ENCODE measurements at regions not wholly inside any gene's neighbourhood (a gene's known extent, or its start where the extent isn't known, plus 50 kb on each side); places are given as distances from the start of the nearest gene placed in this dataset.

GRCh38 chr2:183456177-183456576, 331.9 kb downstream of the NUP35 start:
- Histone ChIP-seq H3K9me1 (replicated peaks; ENCODE audit: control insufficient read depth, extremely low read depth, insufficient read depth, low read length) (no peaks in the 10 kb centered on the region), H3K9me3 (replicated peaks; ENCODE audit: control insufficient read depth, insufficient read depth, low read length) (no peaks in the 10 kb centered on the region), H3K36me3 (ENCODE audit: control insufficient read depth in 2 of 2, extremely low read depth in 1 of 2, insufficient read depth in 2 of 2, low read length in 2 of 2) (no peaks in the 10 kb centered on the region), H3K27me3 (ENCODE audit: control insufficient read depth in 2 of 2, insufficient read depth in 2 of 2, low read length in 2 of 2) (no peaks in the 10 kb centered on the region), H4K20me1 (replicated peaks; ENCODE audit: control insufficient read depth, extremely low read depth, insufficient read depth, low read length) (no peaks in the 10 kb centered on the region), H3K4me3 (replicated peaks in 1 of 3; ENCODE audit: insufficient read depth in 1 of 3, low read depth in 1 of 3, low read length in 3 of 3) (no peak overlapping the region), H3K27ac (ENCODE audit: insufficient read depth, low read depth, low read length) (no peak overlapping the region), H3K79me2 (ENCODE audit: control insufficient read depth, insufficient read depth, low read length) (no peaks in the 10 kb centered on the region), H3K4me2 (ENCODE audit: insufficient read depth, low read length) (no peak overlapping the region), H3K4me1 (ENCODE audit: control insufficient read depth, extremely low read depth, insufficient read depth, low read length) (no peaks in the 10 kb centered on the region), H2AFZ (ENCODE audit: low read depth, low read length) (no peak overlapping the region), H3K9ac (replicated peaks; ENCODE audit: extremely low read depth, insufficient read depth, low read length) (no peak overlapping the region)
- ChIA-PET CTCF (interaction anchor here (1.1 kb wide), 1 partner anchor 207 kb away, joined by 3 read pairs; no protein-coding TSS in a partner anchor), POLR2A (no interaction called here)
- no peak for TF ChIP-seq CTCF (IDR thresholded peaks at IDR 0.05; ENCODE audit: extremely low read depth in 1 of 2, insufficient read depth in 1 of 2, low read depth in 1 of 2, low read length in 2 of 2)
- no peak for TF ChIP-seq JUN (IDR thresholded peaks at IDR 0.05; ENCODE audit: borderline replicate concordance, insufficient read depth, insufficient read length, low read depth)
- TF ChIP-seq MAX (IDR thresholded peaks at IDR 0.05; ENCODE audit: insufficient read depth, insufficient read length) = no peak
- TF ChIP-seq FOS (IDR thresholded peaks at IDR 0.05; ENCODE audit: borderline replicate concordance, insufficient read depth, low read length) = no peak
- no peak for TF ChIP-seq EZH2 (IDR thresholded peaks at IDR 0.05; ENCODE audit: borderline replicate concordance, low read depth, low read length, severe bottlenecking)
- TF ChIP-seq POLR2AphosphoS5 (IDR thresholded peaks at IDR 0.05; ENCODE audit: insufficient read depth, low read depth, low read length) = no peak
- no peak for TF ChIP-seq GATA2 (IDR thresholded peaks at IDR 0.05; ENCODE audit: insufficient read depth, insufficient read length, low read depth, low read length)
- no peak for TF ChIP-seq MYC (IDR thresholded peaks at IDR 0.05; ENCODE audit: low read depth, low read length)
- no peak for TF ChIP-seq POLR2A (IDR thresholded peaks at IDR 0.05; ENCODE audit: low read depth, low read length)
- BruUV-seq (replicated peaks) = no TSS peak
- no peak for FAIRE-seq
- intact Hi-C loops (cut with micrococcal nuclease) (no loop called here), dilution Hi-C loops (cut with MboI; ENCODE audit: extremely low pct_ligation_motif_present, low sequenced_read_pairs) (no loop called here)
- DNase-seq (ENCODE audit: low read depth, low spot score) = no peak

Measured in endothelial cell of umbilical vein (primary cell).